SU-DHL-6 (cell line): ENCODE measurements at regions not wholly inside any gene's neighbourhood (a gene's known extent, or its start where the extent isn't known, plus 50 kb on each side); places are given as distances from the start of the nearest gene placed in this dataset.

ENCODE experiments used
- EZH2phosphoT487 ChIP-seq: fragments of 200-600 bp; sonication (generic), shearing (Covaris generic); conservative IDR thresholded peaks from 2 replicates; pipeline ENCODE4 v1.6.1; 2018; ENCODE audit warnings: mild to moderate bottlenecking, antibody characterized with exemption, low read length, moderate library complexity, mixed read lengths
- TF ChIP-seq, protein P1 (sequence below): fragments of 200-600 bp; sonication (generic); IDR thresholded peaks from one replicate; pipeline ENCODE4 v1.5.1; 2017; ENCODE audit warnings: antibody characterized with exemption, mild to moderate bottlenecking, low read length, moderate library complexity; ENCODE audit not compliant: insufficient read depth, poor library complexity, severe bottlenecking

GRCh38 chr7:88377434-88377833 is 70.7 kb upstream of the STEAP4 start:
- TF ChIP-seq, protein P1, sequence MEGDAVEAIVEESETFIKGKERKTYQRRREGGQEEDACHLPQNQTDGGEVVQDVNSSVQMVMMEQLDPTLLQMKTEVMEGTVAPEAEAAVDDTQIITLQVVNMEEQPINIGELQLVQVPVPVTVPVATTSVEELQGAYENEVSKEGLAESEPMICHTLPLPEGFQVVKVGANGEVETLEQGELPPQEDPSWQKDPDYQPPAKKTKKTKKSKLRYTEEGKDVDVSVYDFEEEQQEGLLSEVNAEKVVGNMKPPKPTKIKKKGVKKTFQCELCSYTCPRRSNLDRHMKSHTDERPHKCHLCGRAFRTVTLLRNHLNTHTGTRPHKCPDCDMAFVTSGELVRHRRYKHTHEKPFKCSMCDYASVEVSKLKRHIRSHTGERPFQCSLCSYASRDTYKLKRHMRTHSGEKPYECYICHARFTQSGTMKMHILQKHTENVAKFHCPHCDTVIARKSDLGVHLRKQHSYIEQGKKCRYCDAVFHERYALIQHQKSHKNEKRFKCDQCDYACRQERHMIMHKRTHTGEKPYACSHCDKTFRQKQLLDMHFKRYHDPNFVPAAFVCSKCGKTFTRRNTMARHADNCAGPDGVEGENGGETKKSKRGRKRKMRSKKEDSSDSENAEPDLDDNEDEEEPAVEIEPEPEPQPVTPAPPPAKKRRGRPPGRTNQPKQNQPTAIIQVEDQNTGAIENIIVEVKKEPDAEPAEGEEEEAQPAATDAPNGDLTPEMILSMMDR, result no peak
- TF ChIP-seq EZH2phosphoT487, result no peak
